Occipital lobe (tissue), 1 donor: ENCODE measurements at regions not wholly inside any gene's neighbourhood (a gene's known extent, or its start where the extent isn't known, plus 50 kb on each side); places are given as distances from the start of the nearest gene placed in this dataset.

Experiments
- DNase-seq: peaks from one replicate; lab custom pipeline; 2025; lab: John Stamatoyannopoulos, UW

GRCh38 chrX:51798701-51799100, 55.5 kb downstream of the GSPT2 start:
- DNase-seq: no peak

- DNase-seq: peak; percentile 38
Observed at GRCh38 chrX:51802917-51803688, 59.9 kb downstream of the GSPT2 start.

GRCh38 chrX:51803833-51804232, 60.6 kb downstream of the GSPT2 start:
- DNase-seq: no peak

GRCh38 chrX:51804741-51805140, 61.5 kb downstream of the GSPT2 start:
- no peak for DNase-seq

GRCh38 chrX:51813886-51814460, 70.7 kb downstream of the GSPT2 start:
- no peak for DNase-seq

- DNase-seq: no peak
Observed at GRCh38 chrX:51824061-51824460, 69.4 kb upstream of the MAGED1 start.

- no peak for DNase-seq
Observed at GRCh38 chrX:51825436-51825835, 68.0 kb upstream of the MAGED1 start.

- no peak for DNase-seq
Observed at GRCh38 chrX:51834076-51834475, 59.3 kb upstream of the MAGED1 start.

GRCh38 chrX:51836823-51837222, 56.6 kb upstream of the MAGED1 start:
- no peak for DNase-seq

GRCh38 chrX:51837451-51837850, 56.0 kb upstream of the MAGED1 start:
- DNase-seq: no peak

GRCh38 chrX:51837921-51838320, 55.5 kb upstream of the MAGED1 start:
- no peak for DNase-seq
